ENCODE measurements at regions not wholly inside any gene's neighbourhood (a gene's known extent, or its start where the extent isn't known, plus 50 kb on each side); places are given as distances from the start of the nearest gene placed in this dataset.

GRCh38 chr2:133985563-133985962 is 268.3 kb upstream of the MGAT5 start:
- H3K4me1 ChIP-seq (ENCODE audit: control insufficient read depth, extremely low read depth, insufficient read depth, low read length) = peaks cover 2% of the 10 kb centered on the region
- no peaks in the 10 kb centered on the region for H3K79me2 ChIP-seq (ENCODE audit: control insufficient read depth, insufficient read depth, low read length)
- no peak overlapping the region for H3K4me3 ChIP-seq (replicated peaks in 1 of 4; ENCODE audit: control extremely low read depth in 1 of 4, insufficient read depth in 1 of 4, low read depth in 3 of 4, low read length in 4 of 4)
- no peaks in the 10 kb centered on the region for H4K20me1 ChIP-seq (ENCODE audit: control insufficient read depth, extremely low read depth, insufficient read depth, low read length)
- no peaks in the 10 kb centered on the region for H3K27me3 ChIP-seq (ENCODE audit: control insufficient read depth, insufficient read depth, low read length)
- no peak for TF ChIP-seq CTCF (conservative IDR thresholded peaks at IDR 0.05 in 1 of 2, IDR thresholded peaks at IDR 0.05 in 1 of 2; ENCODE audit: low read depth in 1 of 2, low read length in 2 of 2)
- no peak for TF ChIP-seq EZH2 (IDR thresholded peaks at IDR 0.05; ENCODE audit: low read length, missing control alignments)
- H3K9me3 ChIP-seq (ENCODE audit: control insufficient read depth, insufficient read depth, low read depth, low read length) = no peaks in the 10 kb centered on the region
- H3K9ac ChIP-seq (ENCODE audit: insufficient read depth, low read length) = no peak overlapping the region
- H3K4me2 ChIP-seq (ENCODE audit: extremely low read depth, insufficient read depth, low read length) = no peak overlapping the region
- H2AFZ ChIP-seq (ENCODE audit: low read length) = no peak overlapping the region
- H3K36me3 ChIP-seq (ENCODE audit: control insufficient read depth, insufficient read depth, low read length) = no peaks in the 10 kb centered on the region
- H3K27ac ChIP-seq (ENCODE audit: insufficient read depth, low read length) = no peak overlapping the region
- DNase-seq (ENCODE audit: low read depth in 2 of 2) = no peak

GRCh38 chr2:133986081-133986837 is 267.6 kb upstream of the MGAT5 start:
- no peak overlapping the region for H2AFZ ChIP-seq (ENCODE audit: low read length)
- no peaks in the 10 kb centered on the region for H3K79me2 ChIP-seq (ENCODE audit: control insufficient read depth, insufficient read depth, low read length)
- H3K9ac ChIP-seq (ENCODE audit: insufficient read depth, low read length) = no peak overlapping the region
- TF ChIP-seq CTCF (conservative IDR thresholded peaks at IDR 0.05 in 1 of 2, IDR thresholded peaks at IDR 0.05 in 1 of 2; ENCODE audit: low read depth in 1 of 2, low read length in 2 of 2) (no peak), EZH2 (IDR thresholded peaks at IDR 0.05; ENCODE audit: low read length, missing control alignments) (no peak)
- H3K4me2 ChIP-seq (ENCODE audit: extremely low read depth, insufficient read depth, low read length) = no peak overlapping the region
- H3K36me3 ChIP-seq (ENCODE audit: control insufficient read depth, insufficient read depth, low read length) = no peaks in the 10 kb centered on the region
- no peak overlapping the region for H3K27ac ChIP-seq (ENCODE audit: insufficient read depth, low read length)
- H3K4me3 ChIP-seq (replicated peaks in 1 of 4; ENCODE audit: control extremely low read depth in 1 of 4, insufficient read depth in 1 of 4, low read depth in 3 of 4, low read length in 4 of 4) = no peak overlapping the region
- DNase-seq (ENCODE audit: low read depth in 2 of 2) = peak; percentile 3 to 64
- no peaks in the 10 kb centered on the region for H4K20me1 ChIP-seq (ENCODE audit: control insufficient read depth, extremely low read depth, insufficient read depth, low read length)
- H3K27me3 ChIP-seq (ENCODE audit: control insufficient read depth, insufficient read depth, low read length) = no peaks in the 10 kb centered on the region
- H3K9me3 ChIP-seq (ENCODE audit: control insufficient read depth, insufficient read depth, low read depth, low read length) = no peaks in the 10 kb centered on the region
- H3K4me1 ChIP-seq (ENCODE audit: control insufficient read depth, extremely low read depth, insufficient read depth, low read length) = peaks cover 2% of the 10 kb centered on the region

- no peak for DNase-seq (ENCODE audit: low read depth in 2 of 2)
- Histone ChIP-seq H3K27ac (ENCODE audit: insufficient read depth, low read length) (no peak overlapping the region), H3K4me2 (ENCODE audit: extremely low read depth, insufficient read depth, low read length) (no peak overlapping the region)
These were observed 266.7 kb upstream of the MGAT5 start for GRCh38 chr2:133986881-133987795.

More at GRCh38 chr2:133986881-133987795, 266.7 kb upstream of the MGAT5 start:
- Histone ChIP-seq H3K4me3 (replicated peaks in 1 of 4; ENCODE audit: control extremely low read depth in 1 of 4, insufficient read depth in 1 of 4, low read depth in 3 of 4, low read length in 4 of 4) (no peak overlapping the region), H3K79me2 (ENCODE audit: control insufficient read depth, insufficient read depth, low read length) (no peaks in the 10 kb centered on the region), H2AFZ (ENCODE audit: low read length) (no peak overlapping the region), H3K36me3 (ENCODE audit: control insufficient read depth, insufficient read depth, low read length) (no peaks in the 10 kb centered on the region), H3K9ac (ENCODE audit: insufficient read depth, low read length) (no peak overlapping the region), H4K20me1 (ENCODE audit: control insufficient read depth, extremely low read depth, insufficient read depth, low read length) (no peaks in the 10 kb centered on the region), H3K4me1 (ENCODE audit: control insufficient read depth, extremely low read depth, insufficient read depth, low read length) (peaks cover 2% of the 10 kb centered on the region), H3K9me3 (ENCODE audit: control insufficient read depth, insufficient read depth, low read depth, low read length) (no peaks in the 10 kb centered on the region), H3K27me3 (ENCODE audit: control insufficient read depth, insufficient read depth, low read length) (no peaks in the 10 kb centered on the region)
- TF ChIP-seq CTCF (conservative IDR thresholded peaks at IDR 0.05 in 1 of 2, IDR thresholded peaks at IDR 0.05 in 1 of 2; ENCODE audit: low read depth in 1 of 2, low read length in 2 of 2) (no peak), EZH2 (IDR thresholded peaks at IDR 0.05; ENCODE audit: low read length, missing control alignments) (no peak)
